ENCODE measurements at regions not wholly inside any gene's neighbourhood (a gene's known extent, or its start where the extent isn't known, plus 50 kb on each side); places are given as distances from the start of the nearest gene placed in this dataset.
"Not testable (repeated sequence)": the region's sequence is repeated elsewhere in the genome, so short reads cannot be mapped to it uniquely, and the experiment has no call there.

- Mint-ChIP-seq H3K27me3 (peaks cover 3% of the 10 kb centered on the region), H3K36me3 (no peaks in the 10 kb centered on the region), H3K4me3 (no peak overlapping the region), H3K4me1 (no peaks in the 10 kb centered on the region), H3K27ac (no peak overlapping the region), H3K9me3 (no peaks in the 10 kb centered on the region)
Measured at GRCh38 chr20:47985092-47985850, 200.0 kb upstream of the SULF2 start.

DNA sequence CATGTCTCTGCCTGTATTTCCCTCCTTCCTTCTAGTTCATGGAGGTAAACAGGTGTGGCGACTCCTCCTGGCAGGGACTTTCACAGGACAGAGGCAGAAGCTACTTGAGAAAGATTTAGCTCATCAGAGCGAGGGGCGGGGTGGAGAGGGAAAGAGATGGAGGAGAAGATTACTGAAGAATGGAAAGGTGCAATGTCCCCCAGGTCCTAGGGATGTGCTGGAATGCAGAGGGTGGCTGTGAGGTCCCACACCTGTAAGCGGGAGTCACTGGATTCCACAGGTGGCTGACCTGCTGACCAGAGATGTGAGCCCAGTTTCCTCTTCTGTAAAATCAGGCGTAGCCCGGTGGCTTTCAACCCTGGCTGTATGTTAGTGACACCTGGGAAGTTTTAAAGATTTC, 199.2 kb upstream of the SULF2 start:
- no peaks in the 10 kb centered on the region for H3K9me3 Mint-ChIP-seq
- H3K4me1 Mint-ChIP-seq, result no peaks in the 10 kb centered on the region
- no peaks in the 10 kb centered on the region for H3K36me3 Mint-ChIP-seq
- no peak overlapping the region for H3K4me3 Mint-ChIP-seq
- no peaks in the 10 kb centered on the region for H3K27me3 Mint-ChIP-seq
- H3K27ac Mint-ChIP-seq, result no peak overlapping the region

GRCh38 chr20:47983642-47984041, 198.4 kb upstream of the SULF2 start:
- H3K36me3 Mint-ChIP-seq, H3K9me3 Mint-ChIP-seq, H3K4me3 Mint-ChIP-seq, H3K27ac Mint-ChIP-seq, H3K27me3 Mint-ChIP-seq, H3K4me1 Mint-ChIP-seq: not testable (repeated sequence)

DNA sequence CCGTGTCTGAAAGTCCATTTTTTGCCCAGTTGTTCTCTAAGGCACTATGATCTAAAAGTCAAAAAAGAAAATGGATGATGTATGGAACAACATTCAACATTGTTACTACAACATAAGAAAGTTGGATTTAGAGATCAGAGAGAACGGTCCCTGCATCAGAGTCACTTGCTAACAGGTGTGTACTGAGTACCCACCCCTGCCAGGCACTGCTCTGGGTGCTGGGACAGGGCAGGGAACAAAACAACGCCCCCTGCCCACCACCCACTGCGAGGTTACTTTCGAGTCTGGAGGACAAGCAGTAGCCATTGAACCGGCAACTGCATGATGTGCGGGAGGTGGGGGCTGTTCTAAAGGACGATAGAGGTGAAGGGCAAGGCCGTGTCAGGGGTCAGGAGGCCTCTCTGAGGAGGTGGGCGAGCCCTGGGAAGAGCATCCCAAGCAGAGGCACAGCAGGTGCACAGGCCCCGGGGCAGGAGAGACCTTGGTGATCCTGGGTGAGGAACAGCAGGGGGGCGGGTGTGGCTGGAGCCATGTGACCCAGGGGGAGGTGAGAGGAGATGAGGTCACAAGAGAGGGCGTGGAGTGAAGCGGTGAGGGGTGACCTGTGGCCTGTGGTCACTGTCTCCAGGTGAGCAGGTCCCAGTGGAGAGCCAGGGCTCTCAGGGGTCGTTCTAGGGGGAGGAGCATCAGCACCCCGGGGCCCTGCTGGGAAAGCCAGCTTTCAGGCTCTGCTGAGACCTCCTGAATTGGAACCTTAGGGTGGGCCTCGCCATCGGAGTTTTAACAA, 197.5 kb upstream of the SULF2 start:
- Mint-ChIP-seq H3K27ac (no peak overlapping the region), H3K9me3 (no peaks in the 10 kb centered on the region), H3K36me3 (no peaks in the 10 kb centered on the region), H3K27me3 (peaks cover 2% of the 10 kb centered on the region), H3K4me1 (peaks cover 4% of the 10 kb centered on the region), H3K4me3 (no peak overlapping the region)

- Mint-ChIP-seq H3K4me3 (no peak overlapping the region), H3K36me3 (no peaks in the 10 kb centered on the region), H3K4me1 (peaks cover 9% of the 10 kb centered on the region), H3K27me3 (peaks cover 6% of the 10 kb centered on the region), H3K9me3 (no peaks in the 10 kb centered on the region), H3K27ac (no peak overlapping the region)
Measured at GRCh38 chr20:47981222-47981621, 195.9 kb upstream of the SULF2 start.

DNA sequence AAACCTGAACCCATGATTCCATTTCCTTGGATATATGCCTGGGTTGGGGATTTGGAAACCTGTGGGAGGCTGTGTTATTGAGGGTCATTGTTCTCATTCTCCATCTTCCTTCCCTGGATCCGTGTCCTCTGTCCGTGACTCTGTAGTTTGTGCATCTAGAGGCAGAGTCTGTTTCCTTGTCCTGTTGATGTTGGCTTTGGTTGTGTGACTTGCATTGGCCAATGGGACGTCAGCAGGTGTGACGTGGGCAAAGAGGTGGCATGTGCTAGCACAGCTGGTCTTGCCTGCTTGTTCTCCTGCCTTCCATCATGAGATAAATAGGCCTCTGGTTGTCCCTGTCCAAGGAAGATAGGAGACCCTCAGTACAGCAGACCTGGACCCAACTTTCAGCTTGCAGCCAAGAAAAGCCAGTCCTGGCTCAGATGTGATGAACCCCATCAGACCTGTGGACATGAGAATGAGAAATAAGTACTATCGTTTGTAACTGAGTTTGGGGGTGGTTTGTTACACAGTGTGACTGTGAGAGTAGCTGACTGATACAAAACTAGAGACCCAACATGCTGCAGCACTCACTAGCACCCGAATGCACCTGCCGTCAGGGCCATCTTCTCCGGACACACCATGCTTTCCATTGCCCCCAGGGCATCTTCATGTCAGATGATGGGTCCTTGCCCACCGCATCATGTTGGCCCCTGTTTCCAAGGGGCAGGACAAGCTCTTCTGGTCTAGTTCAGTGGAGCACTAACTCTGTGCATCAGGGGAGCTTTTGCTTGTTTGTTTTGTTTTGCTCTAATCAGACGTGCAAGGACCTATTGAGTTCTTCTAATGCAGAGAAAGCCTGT, 195.3 kb upstream of the SULF2 start:
- no peaks in the 10 kb centered on the region for H3K9me3 Mint-ChIP-seq
- H3K36me3 Mint-ChIP-seq, result no peaks in the 10 kb centered on the region
- H3K4me3 Mint-ChIP-seq, result no peak overlapping the region
- peaks cover 8% of the 10 kb centered on the region for H3K27me3 Mint-ChIP-seq
- no peak overlapping the region for H3K27ac Mint-ChIP-seq
- H3K4me1 Mint-ChIP-seq, result peaks cover 9% of the 10 kb centered on the region

DNA sequence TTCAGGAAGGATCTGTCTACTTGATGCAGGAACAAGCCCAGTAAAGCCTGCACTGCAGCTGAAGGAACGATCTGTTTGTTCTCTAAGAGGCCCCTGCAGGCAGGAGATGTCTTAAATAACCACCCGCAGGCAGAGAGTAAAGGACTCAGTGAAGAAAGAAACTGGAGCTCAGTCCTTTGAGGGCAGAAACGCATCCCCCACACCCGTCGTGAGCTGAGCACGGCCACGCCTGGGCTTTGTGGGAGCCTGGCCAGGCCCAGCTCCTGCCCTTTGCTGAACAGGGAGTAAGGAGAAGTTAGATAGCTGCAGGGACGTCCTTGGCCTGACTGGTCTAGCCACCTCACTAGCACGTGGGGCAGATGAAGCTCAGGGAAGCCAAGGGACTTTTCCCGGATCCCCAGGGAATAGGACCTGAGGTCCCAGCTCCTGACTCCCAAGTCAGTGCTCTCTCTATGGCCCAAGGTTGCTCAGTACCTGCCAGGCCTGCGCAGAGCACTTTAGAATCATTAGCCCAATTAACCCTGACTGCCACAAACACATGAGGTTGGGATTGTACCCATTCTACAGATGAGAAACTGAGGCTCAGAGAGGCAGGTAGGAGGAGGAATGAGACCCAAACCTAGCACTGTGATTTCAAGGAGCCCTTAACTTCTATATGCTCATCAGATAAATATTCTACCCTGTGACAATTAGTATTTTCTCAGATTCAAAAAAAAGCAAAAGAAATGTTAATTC, 194.2 kb upstream of the SULF2 start:
- H3K4me3 Mint-ChIP-seq, H3K4me1 Mint-ChIP-seq, H3K27me3 Mint-ChIP-seq, H3K9me3 Mint-ChIP-seq, H3K27ac Mint-ChIP-seq, H3K36me3 Mint-ChIP-seq: not testable (repeated sequence)

GRCh38 chr20:47978428-47979120, 193.3 kb upstream of the SULF2 start:
- H3K27ac Mint-ChIP-seq, H3K9me3 Mint-ChIP-seq, H3K27me3 Mint-ChIP-seq, H3K36me3 Mint-ChIP-seq, H3K4me1 Mint-ChIP-seq: not testable (repeated sequence)
- H3K4me3 Mint-ChIP-seq, result peak overlapping the region; percentile 20

GRCh38 chr20:47977789-47978252, 192.5 kb upstream of the SULF2 start:
- H3K4me1 Mint-ChIP-seq, H3K27ac Mint-ChIP-seq, H3K36me3 Mint-ChIP-seq, H3K9me3 Mint-ChIP-seq: not testable (repeated sequence)
- peak overlapping the region; percentile 20 for H3K4me3 Mint-ChIP-seq
- H3K27me3 Mint-ChIP-seq, result peaks cover 12% of the 10 kb centered on the region

- not testable (repeated sequence) for H3K36me3 Mint-ChIP-seq, H3K4me1 Mint-ChIP-seq, H3K27ac Mint-ChIP-seq, H3K9me3 Mint-ChIP-seq
- Mint-ChIP-seq H3K4me3 (peak overlapping the region; percentile 15), H3K27me3 (peaks cover 13% of the 10 kb centered on the region)
Measured at GRCh38 chr20:47977017-47977788, 191.9 kb upstream of the SULF2 start.

DNA sequence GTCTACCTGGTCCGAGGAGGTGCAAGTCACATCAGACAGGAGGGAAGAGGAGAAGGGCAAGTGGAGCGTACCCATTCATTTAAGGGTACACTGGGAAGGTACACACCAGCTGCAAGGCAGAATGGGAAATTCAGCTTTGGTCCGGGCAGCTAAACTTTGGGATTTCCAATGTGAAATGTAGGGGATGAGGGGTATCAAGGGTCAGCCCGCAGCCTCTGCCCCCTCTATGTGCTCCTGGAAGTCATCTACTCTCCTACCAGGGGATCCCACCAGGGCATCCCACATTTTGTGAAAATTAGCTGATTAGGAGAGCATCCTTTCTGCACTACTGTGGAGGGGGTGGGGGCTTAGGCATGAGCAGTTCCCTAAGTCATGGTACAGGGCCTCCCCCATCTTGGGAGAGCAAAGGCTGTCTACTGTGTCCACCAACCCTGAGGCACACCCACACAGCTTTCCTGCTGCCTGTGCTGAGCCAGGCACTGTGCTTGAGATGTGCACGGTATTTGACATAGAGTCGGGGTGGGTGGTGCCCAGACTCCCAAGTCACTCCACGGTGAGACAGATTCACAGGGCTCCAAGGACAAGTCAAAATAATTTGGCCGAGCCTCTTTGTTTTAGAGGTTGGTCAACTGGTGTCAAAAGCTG, 189.1 kb upstream of the SULF2 start:
- no peak overlapping the region for H3K4me3 Mint-ChIP-seq
- H3K4me1 Mint-ChIP-seq, result peaks cover 9% of the 10 kb centered on the region
- no peak overlapping the region for H3K27ac Mint-ChIP-seq
- peaks cover 13% of the 10 kb centered on the region for H3K27me3 Mint-ChIP-seq
- no peaks in the 10 kb centered on the region for H3K9me3 Mint-ChIP-seq
- H3K36me3 Mint-ChIP-seq, result no peaks in the 10 kb centered on the region

DNA sequence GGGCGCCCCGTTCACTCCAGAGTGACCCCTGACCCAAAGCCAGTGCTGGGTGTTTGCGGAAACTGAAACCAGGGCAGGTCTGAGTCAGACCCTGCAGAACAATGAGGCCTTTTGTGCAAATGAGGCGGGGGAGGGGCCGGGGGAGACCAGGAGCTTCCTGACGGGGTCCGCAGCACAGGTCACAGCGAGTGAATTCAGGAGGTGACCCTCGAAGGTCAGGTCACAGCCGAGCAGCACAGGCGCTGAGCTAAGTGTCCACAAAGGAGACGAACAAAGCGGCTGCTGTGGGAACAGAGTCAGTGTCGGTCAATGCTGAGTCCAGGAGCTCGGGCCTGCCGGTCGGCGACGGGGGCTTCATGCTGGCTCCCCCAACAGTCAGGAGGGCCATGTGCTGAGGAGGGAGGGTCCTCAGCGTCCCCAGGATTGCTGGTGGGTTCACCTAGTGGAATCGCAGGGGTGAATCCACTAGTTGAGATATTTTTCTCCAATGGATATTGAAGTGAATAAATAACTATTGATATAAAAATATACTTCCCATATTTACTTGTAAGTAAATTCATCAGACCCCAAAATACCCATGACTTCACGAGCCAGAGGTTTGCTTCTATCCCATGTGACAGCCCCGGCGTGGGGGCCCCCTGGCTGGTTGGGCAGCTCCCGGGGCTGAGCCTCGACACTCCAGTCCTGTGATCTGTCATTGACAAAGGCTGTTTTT, 188.4 kb upstream of the SULF2 start:
- H3K4me3 Mint-ChIP-seq, result no peak overlapping the region
- peaks cover 11% of the 10 kb centered on the region for H3K27me3 Mint-ChIP-seq
- no peaks in the 10 kb centered on the region for H3K36me3 Mint-ChIP-seq
- H3K4me1 Mint-ChIP-seq, result peaks cover 9% of the 10 kb centered on the region
- no peak overlapping the region for H3K27ac Mint-ChIP-seq
- H3K9me3 Mint-ChIP-seq, result no peaks in the 10 kb centered on the region

- peaks cover 11% of the 10 kb centered on the region for H3K27me3 Mint-ChIP-seq
- no peak overlapping the region for H3K4me3 Mint-ChIP-seq
- H3K27ac Mint-ChIP-seq, result peak overlapping the region; percentile 30
- no peaks in the 10 kb centered on the region for H3K9me3 Mint-ChIP-seq
- peaks cover 7% of the 10 kb centered on the region for H3K4me1 Mint-ChIP-seq
- H3K36me3 Mint-ChIP-seq, result no peaks in the 10 kb centered on the region
Measured at GRCh38 chr20:47972916-47973309, 187.6 kb upstream of the SULF2 start.

All from activated naive CD4-positive, alpha-beta T cell treated with anti-CD3 and anti-CD28 coated beads, Interleukin-2, amount 50 U/mL, for 24 hours (primary cell).